WERI-Rb-1 (cell line): ENCODE measurements at regions not wholly inside any gene's neighbourhood (a gene's known extent, or its start where the extent isn't known, plus 50 kb on each side); places are given as distances from the start of the nearest gene placed in this dataset.

Source experiments
- DNase-seq: peaks from one replicate; pipeline ENCODE4 v3.0.0-alpha.2; 2020
- H3K27ac ChIP-seq: fragments of 250-450 bp; sonication (Bioruptor Pico); 2 replicates; pipeline ENCODE4 v1.5.1; 2020; ENCODE audit warnings: mild to moderate bottlenecking, moderate library complexity
- H3K27me3 ChIP-seq: fragments of 250-450 bp; sonication (Bioruptor Pico); 2 replicates; pipeline ENCODE4 v1.5.1; 2021; ENCODE audit warnings: mild to moderate bottlenecking, low read depth, moderate library complexity; ENCODE audit not compliant: insufficient read depth, severe bottlenecking
- H3K36me3 ChIP-seq: fragments of 250-450 bp; sonication (Bioruptor Pico); 2 replicates; pipeline ENCODE4 v1.5.1; 2020; ENCODE audit warnings: mild to moderate bottlenecking, moderate library complexity
- H3K4me3 ChIP-seq: 2 replicates; pipeline ENCODE4 v1.5.1; 2011; ENCODE audit warnings: low read depth, mild to moderate bottlenecking, control low read depth, low read length
- H3K9me3 ChIP-seq: fragments of 250-450 bp; sonication (Bioruptor Pico); 2 replicates; pipeline ENCODE4 v1.5.1; 2021; ENCODE audit warnings: mild to moderate bottlenecking, moderate library complexity; ENCODE audit not compliant: severe bottlenecking
- CTCF ChIP-seq: IDR thresholded peaks from 2 replicates; pipeline ENCODE4 v1.5.1; 2011; ENCODE audit warnings: low read depth, mild to moderate bottlenecking, control low read depth, inconsistent platforms, low read length

GRCh38 chr18:24810561-24811305 lies 350.3 kb downstream of the HRH4 start:
- no peak for TF ChIP-seq CTCF
- Histone ChIP-seq H3K9me3 (no peaks in the 10 kb centered on the region), H3K36me3 (no peaks in the 10 kb centered on the region), H3K27ac (no peak overlapping the region), H3K27me3 (no peaks in the 10 kb centered on the region), H3K4me3 (no peak overlapping the region)
- no peak for DNase-seq

GRCh38 chr18:24811950-24812681 lies 351.7 kb downstream of the HRH4 start:
- DNase-seq, result no peak
- no peaks in the 10 kb centered on the region for H3K27me3 ChIP-seq
- H3K36me3 ChIP-seq, result no peaks in the 10 kb centered on the region
- H3K27ac ChIP-seq, result no peak overlapping the region
- no peak for TF ChIP-seq CTCF
- no peak overlapping the region for H3K4me3 ChIP-seq
- no peaks in the 10 kb centered on the region for H3K9me3 ChIP-seq

- H3K4me3 ChIP-seq, result no peak overlapping the region
- H3K27ac ChIP-seq, result no peak overlapping the region
These were observed 354.1 kb downstream of the HRH4 start for GRCh38 chr18:24814521-24814920.

GRCh38 chr18:24817150-24817549 lies 356.7 kb downstream of the HRH4 start:
- Histone ChIP-seq H3K27me3 (no peaks in the 10 kb centered on the region), H3K27ac (no peak overlapping the region), H3K36me3 (no peaks in the 10 kb centered on the region), H3K4me3 (no peak overlapping the region), H3K9me3 (no peaks in the 10 kb centered on the region)
- DNase-seq, result no peak
- no peak for TF ChIP-seq CTCF

More at GRCh38 chr18:24814521-24814920, 354.1 kb downstream of the HRH4 start:
- H3K27me3 ChIP-seq, result no peaks in the 10 kb centered on the region
- H3K36me3 ChIP-seq, result no peaks in the 10 kb centered on the region
- no peaks in the 10 kb centered on the region for H3K9me3 ChIP-seq
- no peak for DNase-seq
- no peak for TF ChIP-seq CTCF

- no peaks in the 10 kb centered on the region for H3K9me3 ChIP-seq
- H3K4me3 ChIP-seq, result no peak overlapping the region
- no peak overlapping the region for H3K27ac ChIP-seq
- TF ChIP-seq CTCF, result no peak
- DNase-seq, result no peak
- H3K27me3 ChIP-seq, result no peaks in the 10 kb centered on the region
- no peaks in the 10 kb centered on the region for H3K36me3 ChIP-seq
These were observed 357.3 kb downstream of the HRH4 start for GRCh38 chr18:24817587-24818371.
